ENCODE measurements at regions not wholly inside any gene's neighbourhood (a gene's known extent, or its start where the extent isn't known, plus 50 kb on each side); places are given as distances from the start of the nearest gene placed in this dataset.

DNA sequence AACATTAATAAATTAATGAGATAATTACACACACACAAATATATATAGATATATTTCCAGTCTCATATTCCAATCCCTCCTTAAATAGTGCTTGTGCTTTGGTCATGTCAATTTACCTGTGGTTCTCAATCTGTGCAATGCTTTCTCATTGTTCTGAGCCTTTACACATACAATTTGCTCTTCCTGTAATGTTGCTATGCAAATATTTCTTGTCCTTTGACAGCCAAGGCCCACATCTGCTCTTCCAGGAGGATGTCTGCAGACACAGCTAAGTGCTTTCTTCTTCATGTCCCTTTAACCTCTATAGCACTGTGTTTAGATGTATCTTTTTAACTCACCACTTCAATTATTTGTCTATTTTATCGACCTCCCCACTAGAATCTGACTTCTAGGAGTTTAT lies 67.3 kb upstream of the RAPGEF2 start:
- Histone ChIP-seq H3K9me3 (no peaks in the 10 kb centered on the region), H3K27ac (no peak overlapping the region), H3K4me1 (no peaks in the 10 kb centered on the region), H3K27me3 (no peaks in the 10 kb centered on the region), H3K4me3 (no peak overlapping the region), H3K36me3 (no peaks in the 10 kb centered on the region)
- intact Hi-C loops (cut with DNase I; ENCODE audit: low total_unique reads) (no loop called here), in situ Hi-C loops (cut with MboI; ENCODE audit: low pct_ligation_motif_present in 1 of 4, low pct_unique_long_range_greater_than_20kb in 1 of 4, low sequenced_read_pairs in 3 of 4) (no loop called here)
- DNase-seq = no peak
- 36 to 45% methylated on average over 1 of the region's 1 CpG for WGBS, 2 donors (ENCODE audit: low coverage in 1 of 2)
- TF ChIP-seq POLR2AphosphoS5 (IDR thresholded peaks at IDR 0.05) = no peak
- TF ChIP-seq, protein P1, sequence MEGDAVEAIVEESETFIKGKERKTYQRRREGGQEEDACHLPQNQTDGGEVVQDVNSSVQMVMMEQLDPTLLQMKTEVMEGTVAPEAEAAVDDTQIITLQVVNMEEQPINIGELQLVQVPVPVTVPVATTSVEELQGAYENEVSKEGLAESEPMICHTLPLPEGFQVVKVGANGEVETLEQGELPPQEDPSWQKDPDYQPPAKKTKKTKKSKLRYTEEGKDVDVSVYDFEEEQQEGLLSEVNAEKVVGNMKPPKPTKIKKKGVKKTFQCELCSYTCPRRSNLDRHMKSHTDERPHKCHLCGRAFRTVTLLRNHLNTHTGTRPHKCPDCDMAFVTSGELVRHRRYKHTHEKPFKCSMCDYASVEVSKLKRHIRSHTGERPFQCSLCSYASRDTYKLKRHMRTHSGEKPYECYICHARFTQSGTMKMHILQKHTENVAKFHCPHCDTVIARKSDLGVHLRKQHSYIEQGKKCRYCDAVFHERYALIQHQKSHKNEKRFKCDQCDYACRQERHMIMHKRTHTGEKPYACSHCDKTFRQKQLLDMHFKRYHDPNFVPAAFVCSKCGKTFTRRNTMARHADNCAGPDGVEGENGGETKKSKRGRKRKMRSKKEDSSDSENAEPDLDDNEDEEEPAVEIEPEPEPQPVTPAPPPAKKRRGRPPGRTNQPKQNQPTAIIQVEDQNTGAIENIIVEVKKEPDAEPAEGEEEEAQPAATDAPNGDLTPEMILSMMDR (IDR thresholded peaks at IDR 0.05) = no peak
- TF ChIP-seq POLR2A (IDR thresholded peaks at IDR 0.05) = no peak
- no peak for TF ChIP-seq EP300 (IDR thresholded peaks at IDR 0.05; ENCODE audit: low read depth)

DNA sequence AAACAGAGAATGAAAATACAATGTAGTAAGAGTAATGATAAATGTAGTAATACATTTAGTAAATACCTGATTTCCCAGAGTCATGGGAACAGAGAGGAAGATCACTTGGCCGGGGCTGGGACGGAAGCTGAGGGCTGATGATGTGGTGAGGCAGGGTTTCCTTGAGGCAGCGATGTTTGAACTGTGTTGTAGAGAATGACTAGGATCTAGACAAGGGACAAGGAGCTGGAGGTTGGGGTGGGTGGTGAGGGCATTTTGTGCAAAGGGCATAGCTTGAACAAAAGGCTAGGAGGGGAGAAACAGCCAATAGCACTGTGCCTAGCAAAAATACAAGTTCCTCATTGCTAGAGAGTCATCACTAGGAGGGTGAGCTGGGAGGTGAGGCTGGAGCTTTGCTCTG lies 64.3 kb upstream of the RAPGEF2 start:
- no peaks in the 10 kb centered on the region for H3K27me3 ChIP-seq
- DNase-seq = no peak
- no peak overlapping the region for H3K4me3 ChIP-seq
- WGBS, 2 donors (ENCODE audit: low coverage in 1 of 2) = 90 to 92% methylated on average over 2 to 3 of the region's 3 CpGs
- TF ChIP-seq POLR2A (IDR thresholded peaks at IDR 0.05) = no peak
- TF ChIP-seq EP300 (IDR thresholded peaks at IDR 0.05; ENCODE audit: low read depth) = no peak
- no peak for TF ChIP-seq POLR2AphosphoS5 (IDR thresholded peaks at IDR 0.05)
- TF ChIP-seq, protein P1 (IDR thresholded peaks at IDR 0.05) = no peak
- H3K9me3 ChIP-seq = no peaks in the 10 kb centered on the region
- in situ Hi-C loops (cut with MboI; ENCODE audit: low pct_ligation_motif_present in 1 of 4, low pct_unique_long_range_greater_than_20kb in 1 of 4, low sequenced_read_pairs in 3 of 4) (no loop called here), intact Hi-C loops (cut with DNase I; ENCODE audit: low total_unique reads) (no loop called here)
- H3K4me1 ChIP-seq = no peaks in the 10 kb centered on the region
- H3K27ac ChIP-seq = no peak overlapping the region
- H3K36me3 ChIP-seq = no peaks in the 10 kb centered on the region

DNA sequence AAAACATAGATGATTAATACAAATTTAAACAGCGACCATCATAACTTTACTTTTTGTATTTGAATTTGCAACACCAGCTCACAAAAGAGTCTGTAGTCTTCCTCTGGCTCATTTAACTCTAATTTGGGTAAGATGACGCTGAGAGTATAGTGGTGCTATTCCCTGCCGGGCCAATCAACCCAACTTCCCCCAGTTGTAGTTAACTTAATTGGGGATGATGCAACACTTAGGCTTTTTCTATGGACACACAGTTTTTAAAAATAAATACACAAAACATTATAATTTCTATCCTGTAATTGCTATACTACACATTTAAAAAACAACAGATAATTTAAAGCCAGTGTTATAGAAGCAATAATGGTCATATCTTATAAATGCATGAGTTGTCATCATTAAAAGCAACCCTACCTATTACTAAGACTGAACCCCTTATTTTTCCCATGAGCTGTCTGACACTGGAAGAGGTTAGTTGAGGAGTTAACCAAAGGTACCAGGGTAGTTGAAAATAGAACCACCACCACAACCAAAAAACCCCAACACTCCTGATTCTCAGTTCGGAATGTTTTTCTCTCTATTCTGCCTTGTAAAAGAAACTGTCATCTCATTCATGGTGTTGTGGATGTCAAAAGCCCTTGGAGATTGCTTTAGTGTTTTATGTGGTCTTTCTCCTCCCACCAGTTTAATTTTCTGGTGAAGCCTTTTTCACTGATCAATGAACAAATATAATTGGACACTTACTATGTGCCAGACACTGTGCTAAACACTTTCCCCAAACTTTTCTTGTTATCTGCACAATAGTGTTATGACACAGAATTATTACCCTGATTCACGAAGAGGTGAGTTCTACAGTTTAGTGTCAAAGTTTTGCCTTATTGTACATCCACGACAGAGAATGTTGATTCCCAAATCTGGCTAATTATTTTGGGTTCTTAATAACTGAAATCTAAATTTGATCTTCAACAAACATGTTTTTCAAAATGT lies 61.5 kb upstream of the RAPGEF2 start:
- Histone ChIP-seq H3K27ac (no peak overlapping the region), H3K36me3 (no peaks in the 10 kb centered on the region), H3K9me3 (no peaks in the 10 kb centered on the region), H3K27me3 (no peaks in the 10 kb centered on the region), H3K4me3 (no peak overlapping the region), H3K4me1 (no peaks in the 10 kb centered on the region)
- in situ Hi-C loops (cut with MboI; ENCODE audit: low pct_ligation_motif_present in 1 of 4, low pct_unique_long_range_greater_than_20kb in 1 of 4, low sequenced_read_pairs in 3 of 4) (no loop called here), intact Hi-C loops (cut with DNase I; ENCODE audit: low total_unique reads) (no loop called here)
- TF ChIP-seq POLR2A (IDR thresholded peaks at IDR 0.05) = no peak
- DNase-seq = no peak
- WGBS, 2 donors (ENCODE audit: low coverage in 1 of 2) = 81 to 83% methylated on average over 6 of the region's 6 CpGs

DNA sequence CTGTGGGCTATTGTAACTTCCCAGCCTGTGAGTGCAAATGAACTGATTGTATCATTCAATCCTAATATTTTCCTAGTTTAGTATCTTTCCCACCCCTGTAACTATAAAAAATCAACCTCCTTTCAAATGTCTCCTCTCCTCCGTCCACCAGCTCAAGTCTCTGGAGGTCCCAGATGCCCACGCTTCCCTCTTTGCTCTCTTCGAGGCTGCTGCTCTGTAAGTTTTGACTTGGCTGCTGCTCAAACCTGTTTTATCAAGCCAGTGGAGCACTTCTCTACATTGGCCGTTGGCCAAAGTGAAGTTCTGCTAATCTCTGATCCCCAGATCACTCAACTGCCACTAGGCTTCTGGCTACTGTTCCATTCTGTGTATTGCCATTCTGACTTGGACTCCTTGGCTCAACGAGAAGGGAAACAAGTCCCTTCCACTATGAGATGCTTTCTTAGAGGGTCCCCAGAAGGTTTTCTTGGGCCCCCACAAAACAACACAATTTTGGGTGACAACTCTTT lies 60.7 kb upstream of the RAPGEF2 start:
- 27 to 43% methylated on average over 4 to 5 of the region's 5 CpGs for WGBS, 2 donors (ENCODE audit: low coverage in 1 of 2)

More for the DNA sequence above, 60.7 kb upstream of the RAPGEF2 start:
- Histone ChIP-seq H3K36me3 (no peaks in the 10 kb centered on the region), H3K4me1 (no peaks in the 10 kb centered on the region), H3K9me3 (no peaks in the 10 kb centered on the region), H3K27me3 (no peaks in the 10 kb centered on the region), H3K4me3 (no peak overlapping the region), H3K27ac (no peak overlapping the region)
- TF ChIP-seq POLR2AphosphoS5 (IDR thresholded peaks at IDR 0.05) (no peak), EP300 (IDR thresholded peaks at IDR 0.05; ENCODE audit: low read depth) (no peak), POLR2A (IDR thresholded peaks at IDR 0.05) (no peak)
- TF ChIP-seq, protein P1 (IDR thresholded peaks at IDR 0.05) = no peak
- intact Hi-C loops (cut with DNase I; ENCODE audit: low total_unique reads) (no loop called here), in situ Hi-C loops (cut with MboI; ENCODE audit: low pct_ligation_motif_present in 1 of 4, low pct_unique_long_range_greater_than_20kb in 1 of 4, low sequenced_read_pairs in 3 of 4) (no loop called here)
- DNase-seq = peak; percentile 46

Data from transverse colon (tissue), 4 donors.